ENCODE measurements at regions not wholly inside any gene's neighbourhood (a gene's known extent, or its start where the extent isn't known, plus 50 kb on each side); places are given as distances from the start of the nearest gene placed in this dataset.

DNA sequence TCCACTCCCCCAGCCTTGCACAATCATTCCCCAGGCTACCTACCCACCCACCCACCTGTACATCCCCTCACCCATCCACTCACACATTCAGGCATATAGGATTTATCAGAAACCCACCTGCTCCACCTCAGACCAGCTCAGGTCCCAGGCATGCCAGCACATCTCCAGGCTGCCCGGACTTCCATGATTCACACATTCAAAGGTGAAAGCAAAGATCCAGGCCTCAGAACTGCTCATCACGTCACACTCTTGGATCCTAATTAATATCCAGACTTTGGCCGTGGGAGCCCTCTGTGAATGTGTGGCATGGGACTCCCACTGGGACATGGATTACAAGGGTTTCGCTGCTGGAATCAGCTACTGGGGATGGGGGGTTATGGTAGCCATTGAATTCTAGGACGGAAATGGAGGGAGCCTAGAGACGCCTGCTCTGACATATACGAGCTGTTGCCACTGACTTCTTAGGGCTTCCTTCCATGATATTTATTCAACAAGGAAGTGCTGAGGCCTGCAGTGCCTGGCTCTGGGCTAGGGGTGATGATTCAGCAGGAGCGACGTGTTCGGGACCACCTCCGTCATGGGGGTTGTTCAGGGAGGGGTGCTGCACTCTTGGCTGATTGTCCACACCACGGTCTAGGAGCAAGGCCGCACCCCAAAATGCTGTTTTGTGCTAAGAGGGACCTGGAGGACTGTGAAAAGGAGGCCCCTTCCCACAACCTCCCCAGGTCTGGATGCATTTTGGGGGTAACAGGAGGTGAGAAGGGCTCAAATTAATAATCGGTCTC is 56.9 kb upstream of the ADRA2C start:
- intact Hi-C loops (cut with DNase I, micrococcal nuclease): no loop called here
- Histone ChIP-seq H3K4me3 (no peak overlapping the region), H3K36me3 (ENCODE audit: low read depth) (no peaks in the 10 kb centered on the region), H3K4me1 (ENCODE audit: low read depth) (no peaks in the 10 kb centered on the region), H3K9me3 (no peaks in the 10 kb centered on the region)
- TF ChIP-seq, protein P1, sequence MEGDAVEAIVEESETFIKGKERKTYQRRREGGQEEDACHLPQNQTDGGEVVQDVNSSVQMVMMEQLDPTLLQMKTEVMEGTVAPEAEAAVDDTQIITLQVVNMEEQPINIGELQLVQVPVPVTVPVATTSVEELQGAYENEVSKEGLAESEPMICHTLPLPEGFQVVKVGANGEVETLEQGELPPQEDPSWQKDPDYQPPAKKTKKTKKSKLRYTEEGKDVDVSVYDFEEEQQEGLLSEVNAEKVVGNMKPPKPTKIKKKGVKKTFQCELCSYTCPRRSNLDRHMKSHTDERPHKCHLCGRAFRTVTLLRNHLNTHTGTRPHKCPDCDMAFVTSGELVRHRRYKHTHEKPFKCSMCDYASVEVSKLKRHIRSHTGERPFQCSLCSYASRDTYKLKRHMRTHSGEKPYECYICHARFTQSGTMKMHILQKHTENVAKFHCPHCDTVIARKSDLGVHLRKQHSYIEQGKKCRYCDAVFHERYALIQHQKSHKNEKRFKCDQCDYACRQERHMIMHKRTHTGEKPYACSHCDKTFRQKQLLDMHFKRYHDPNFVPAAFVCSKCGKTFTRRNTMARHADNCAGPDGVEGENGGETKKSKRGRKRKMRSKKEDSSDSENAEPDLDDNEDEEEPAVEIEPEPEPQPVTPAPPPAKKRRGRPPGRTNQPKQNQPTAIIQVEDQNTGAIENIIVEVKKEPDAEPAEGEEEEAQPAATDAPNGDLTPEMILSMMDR (IDR thresholded peaks at IDR 0.05): no peak
- DNase-seq (peak in 1 of 3 donors; percentile 11), ATAC-seq (no peak)

DNA sequence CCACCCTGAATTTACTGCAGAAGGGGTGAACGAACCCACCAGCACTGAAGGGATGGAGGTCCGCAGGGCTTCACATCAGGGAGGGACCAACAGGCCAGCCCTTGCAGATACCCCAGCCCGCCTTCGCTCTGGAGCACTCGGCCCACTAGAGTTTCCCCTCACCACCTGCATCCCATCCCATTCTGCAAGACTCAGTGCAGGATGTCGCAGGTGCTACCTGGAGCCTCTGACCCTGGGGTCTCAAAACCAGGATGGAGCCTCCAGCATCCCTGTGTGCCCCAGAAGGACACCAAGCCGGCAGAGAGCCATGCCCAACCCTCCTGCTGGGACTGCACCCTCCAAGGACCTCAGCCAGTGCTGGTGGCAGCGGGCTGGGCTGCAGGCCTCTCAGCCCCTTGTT is 57.6 kb upstream of the ADRA2C start:
- H3K4me1 ChIP-seq (ENCODE audit: low read depth): no peaks in the 10 kb centered on the region
- ATAC-seq (no peak), DNase-seq (peak in 1 of 3 donors; percentile 19)
- H3K36me3 ChIP-seq (ENCODE audit: low read depth): no peaks in the 10 kb centered on the region
- TF ChIP-seq, protein P1 (IDR thresholded peaks at IDR 0.05): no peak
- H3K9me3 ChIP-seq: no peaks in the 10 kb centered on the region
- H3K4me3 ChIP-seq: no peak overlapping the region
- intact Hi-C loops (cut with DNase I, micrococcal nuclease): no loop called here

DNA sequence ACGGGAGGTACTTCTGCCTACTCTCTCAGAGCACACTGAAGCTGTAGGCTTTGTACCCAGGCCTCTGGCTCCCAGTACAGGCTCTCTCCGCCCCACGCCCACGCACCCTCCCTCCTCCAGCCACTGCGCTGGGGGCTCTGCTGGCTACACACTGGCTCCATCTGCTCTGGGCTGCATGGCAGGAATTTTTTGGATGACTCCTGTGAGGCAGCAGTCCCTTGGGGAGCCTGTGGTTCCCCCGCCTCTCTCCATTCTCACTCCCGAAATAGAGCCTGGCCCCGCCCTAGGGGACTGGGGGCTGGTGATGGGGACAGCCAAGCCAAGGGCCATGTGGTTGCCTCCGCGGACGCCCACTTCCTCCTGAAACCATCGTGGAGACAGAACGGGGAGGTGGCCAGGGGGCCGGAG is 58.1 kb upstream of the ADRA2C start:
- no peak for ATAC-seq
- peak in 2 of 3 donors; percentile 16 to 47 for DNase-seq
- Histone ChIP-seq H3K4me1 (ENCODE audit: low read depth) (no peaks in the 10 kb centered on the region), H3K4me3 (no peak overlapping the region), H3K36me3 (ENCODE audit: low read depth) (no peaks in the 10 kb centered on the region), H3K9me3 (no peaks in the 10 kb centered on the region)
- TF ChIP-seq, protein P1 (IDR thresholded peaks at IDR 0.05): no peak
- intact Hi-C loops (cut with DNase I, micrococcal nuclease): no loop called here

DNA sequence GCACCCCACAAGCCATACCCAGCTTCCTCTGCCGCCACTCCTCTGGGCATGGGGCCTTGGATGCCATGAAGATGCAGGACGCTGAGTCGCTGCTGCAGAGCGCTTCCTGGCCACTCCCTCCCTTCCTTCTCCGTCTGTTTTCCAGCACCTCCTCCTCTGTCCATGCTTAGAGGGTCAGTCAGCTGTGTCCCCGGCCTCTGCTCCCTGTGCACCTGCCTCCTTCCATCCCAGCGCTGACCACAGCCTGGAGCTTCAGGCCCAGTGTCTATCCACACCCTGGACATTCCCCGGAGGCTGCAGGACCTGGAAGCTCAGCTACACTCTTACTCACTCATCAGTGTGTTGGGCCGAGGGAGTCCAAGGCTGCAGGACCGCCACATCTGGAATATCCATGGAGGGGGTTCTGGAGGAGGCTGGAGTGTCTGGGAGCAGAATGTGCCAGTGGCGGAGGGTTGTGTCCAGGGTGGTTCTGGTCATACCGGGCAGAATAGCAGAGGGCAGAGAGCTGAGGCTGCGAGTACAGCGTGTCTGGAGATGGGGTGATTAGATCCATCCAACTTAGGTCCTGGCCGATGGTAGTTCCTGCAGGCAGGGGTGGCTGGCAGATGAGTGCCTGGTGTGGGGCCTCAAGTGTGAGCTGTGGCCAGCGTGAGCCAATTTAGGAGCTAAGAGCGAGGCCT is 58.6 kb upstream of the ADRA2C start:
- ATAC-seq: no peak
- Histone ChIP-seq H3K9me3 (no peaks in the 10 kb centered on the region), H3K36me3 (ENCODE audit: low read depth) (no peaks in the 10 kb centered on the region), H3K4me1 (ENCODE audit: low read depth) (no peaks in the 10 kb centered on the region), H3K4me3 (no peak overlapping the region)
- TF ChIP-seq, protein P1 (IDR thresholded peaks at IDR 0.05): no peak
- intact Hi-C loops (cut with DNase I, micrococcal nuclease): no loop called here
- DNase-seq: peak in 1 of 3 donors; percentile 34

DNA sequence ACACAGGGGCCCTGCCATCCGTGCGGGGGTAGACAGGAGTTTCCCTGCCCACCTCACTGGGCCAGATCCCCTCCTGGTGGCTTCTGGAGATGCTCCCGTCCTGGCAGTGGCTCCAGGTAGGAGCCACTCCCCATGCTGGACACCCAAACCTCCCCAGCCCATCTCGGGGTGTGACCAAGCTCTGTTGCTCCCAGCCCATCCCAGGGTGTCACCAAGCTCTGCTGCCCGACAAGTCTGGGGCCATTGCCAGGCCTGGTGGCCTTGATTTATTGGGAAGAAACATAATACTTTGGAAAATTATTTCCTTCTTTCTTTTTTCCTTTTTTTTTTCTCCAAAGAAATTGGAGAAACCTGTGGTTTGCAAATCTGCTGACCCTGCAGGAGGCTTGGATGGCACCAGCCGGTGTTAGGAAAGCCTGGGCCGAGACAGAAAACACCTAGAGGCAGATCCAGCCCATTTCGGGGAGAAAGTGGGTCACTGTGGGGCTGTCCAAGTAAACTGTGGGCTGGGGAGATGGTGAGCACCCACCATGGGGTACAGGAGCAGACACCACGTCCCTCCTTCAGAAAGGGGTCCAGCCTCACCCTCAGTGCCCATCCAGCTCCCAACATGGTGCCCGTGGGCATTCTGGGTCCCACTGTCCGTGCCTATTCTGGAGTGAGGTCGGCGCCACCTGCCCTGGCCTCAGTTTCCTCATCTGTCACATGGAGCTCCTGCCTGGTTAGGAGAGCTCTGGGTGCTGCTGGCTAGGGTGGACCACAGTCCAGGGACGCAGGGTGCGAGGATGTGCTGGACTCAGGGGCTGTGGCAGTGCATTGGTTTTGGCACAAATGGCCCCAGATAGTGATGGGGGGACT is 59.4 kb upstream of the ADRA2C start:
- no peaks in the 10 kb centered on the region for H3K9me3 ChIP-seq
- no peaks in the 10 kb centered on the region for H3K4me1 ChIP-seq (ENCODE audit: low read depth)
- no peaks in the 10 kb centered on the region for H3K36me3 ChIP-seq (ENCODE audit: low read depth)
- no peak overlapping the region for H3K4me3 ChIP-seq
- intact Hi-C loops (cut with DNase I, micrococcal nuclease): no loop called here
- DNase-seq (peak in 2 of 3 donors; percentile 3 to 24), ATAC-seq (no peak)
- TF ChIP-seq, protein P1 (IDR thresholded peaks at IDR 0.05): no peak
